ENCODE measurements at regions not wholly inside any gene's neighbourhood (a gene's known extent, or its start where the extent isn't known, plus 50 kb on each side); places are given as distances from the start of the nearest gene placed in this dataset.

DNA sequence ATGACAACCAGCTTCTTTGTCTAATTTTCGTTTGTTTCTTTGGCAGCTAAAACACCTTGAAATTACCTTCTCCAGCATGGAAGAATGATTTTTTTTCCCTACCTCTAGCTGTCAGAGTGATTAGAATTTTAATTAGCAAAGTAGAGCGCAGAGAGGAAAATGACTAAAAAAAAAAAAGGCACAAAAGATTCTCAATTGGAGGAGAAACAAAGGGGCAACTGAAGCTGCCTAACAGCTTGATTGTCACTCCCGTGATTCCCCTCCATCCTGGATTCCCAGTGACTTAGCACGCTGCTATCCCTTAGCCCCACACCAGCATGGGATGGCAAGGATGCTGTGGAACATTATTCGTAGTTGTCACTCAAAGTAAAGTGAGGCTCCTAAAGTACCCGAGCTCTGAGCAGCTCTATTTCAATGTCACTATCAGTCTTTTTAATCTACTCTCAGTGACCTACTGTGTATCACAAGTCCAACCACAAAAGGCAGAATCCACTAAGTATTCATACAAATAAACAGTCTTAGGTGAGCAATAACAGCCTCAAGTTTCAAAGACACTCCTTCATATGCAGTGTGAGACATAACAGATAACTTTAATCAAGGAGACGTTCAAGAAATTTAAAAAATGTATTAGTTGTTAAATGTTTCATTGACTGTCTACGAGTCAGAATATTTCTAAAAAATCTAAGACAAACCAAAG lies 710.0 kb upstream of the GRAMD2B start:
- no peaks in the 10 kb centered on the region for H3K9me3 ChIP-seq
- H3K4me3 ChIP-seq (replicated peaks in 1 of 3): no peak overlapping the region
- no peak overlapping the region for H3K27ac ChIP-seq
- TF ChIP-seq, protein P1, sequence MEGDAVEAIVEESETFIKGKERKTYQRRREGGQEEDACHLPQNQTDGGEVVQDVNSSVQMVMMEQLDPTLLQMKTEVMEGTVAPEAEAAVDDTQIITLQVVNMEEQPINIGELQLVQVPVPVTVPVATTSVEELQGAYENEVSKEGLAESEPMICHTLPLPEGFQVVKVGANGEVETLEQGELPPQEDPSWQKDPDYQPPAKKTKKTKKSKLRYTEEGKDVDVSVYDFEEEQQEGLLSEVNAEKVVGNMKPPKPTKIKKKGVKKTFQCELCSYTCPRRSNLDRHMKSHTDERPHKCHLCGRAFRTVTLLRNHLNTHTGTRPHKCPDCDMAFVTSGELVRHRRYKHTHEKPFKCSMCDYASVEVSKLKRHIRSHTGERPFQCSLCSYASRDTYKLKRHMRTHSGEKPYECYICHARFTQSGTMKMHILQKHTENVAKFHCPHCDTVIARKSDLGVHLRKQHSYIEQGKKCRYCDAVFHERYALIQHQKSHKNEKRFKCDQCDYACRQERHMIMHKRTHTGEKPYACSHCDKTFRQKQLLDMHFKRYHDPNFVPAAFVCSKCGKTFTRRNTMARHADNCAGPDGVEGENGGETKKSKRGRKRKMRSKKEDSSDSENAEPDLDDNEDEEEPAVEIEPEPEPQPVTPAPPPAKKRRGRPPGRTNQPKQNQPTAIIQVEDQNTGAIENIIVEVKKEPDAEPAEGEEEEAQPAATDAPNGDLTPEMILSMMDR (IDR thresholded peaks at IDR 0.05): no peak
- TF ChIP-seq POLR2A (IDR thresholded peaks at IDR 0.05): no peak
- H3K36me3 ChIP-seq: no peaks in the 10 kb centered on the region
- WGBS, 2 donors: 79 to 85% methylated on average over 8 of the region's 8 CpGs
- intact Hi-C loops (cut with DNase I): no loop called here
- DNase-seq: no peak
- H3K27me3 ChIP-seq: no peaks in the 10 kb centered on the region
- no peaks in the 10 kb centered on the region for H3K4me1 ChIP-seq

- 93 to 95% methylated on average over 2 of the region's 2 CpGs for WGBS, 2 donors
- no peak overlapping the region for H3K4me3 ChIP-seq (replicated peaks in 1 of 3)
- H3K4me1 ChIP-seq: no peaks in the 10 kb centered on the region
- H3K27me3 ChIP-seq: no peaks in the 10 kb centered on the region
- no peaks in the 10 kb centered on the region for H3K36me3 ChIP-seq
- no peak for DNase-seq
- H3K9me3 ChIP-seq: no peaks in the 10 kb centered on the region
- H3K27ac ChIP-seq: no peak overlapping the region
- TF ChIP-seq, protein P1 (IDR thresholded peaks at IDR 0.05): no peak
- TF ChIP-seq POLR2A (IDR thresholded peaks at IDR 0.05): no peak
- intact Hi-C loops (cut with DNase I): no loop called here
Measured at GRCh38 chr5:125715216-125715615, 708.0 kb upstream of the GRAMD2B start.

- intact Hi-C loops (cut with DNase I): no loop called here
- H3K4me3 ChIP-seq (replicated peaks in 1 of 3): no peak overlapping the region
- H3K9me3 ChIP-seq: no peaks in the 10 kb centered on the region
- no peak for DNase-seq
- no peaks in the 10 kb centered on the region for H3K27me3 ChIP-seq
- no peak overlapping the region for H3K27ac ChIP-seq
- H3K4me1 ChIP-seq: no peaks in the 10 kb centered on the region
- TF ChIP-seq, protein P1 (IDR thresholded peaks at IDR 0.05): no peak
- TF ChIP-seq POLR2A (IDR thresholded peaks at IDR 0.05): no peak
- H3K36me3 ChIP-seq: no peaks in the 10 kb centered on the region
Measured at GRCh38 chr5:125717209-125717608, 706.0 kb upstream of the GRAMD2B start.

DNA sequence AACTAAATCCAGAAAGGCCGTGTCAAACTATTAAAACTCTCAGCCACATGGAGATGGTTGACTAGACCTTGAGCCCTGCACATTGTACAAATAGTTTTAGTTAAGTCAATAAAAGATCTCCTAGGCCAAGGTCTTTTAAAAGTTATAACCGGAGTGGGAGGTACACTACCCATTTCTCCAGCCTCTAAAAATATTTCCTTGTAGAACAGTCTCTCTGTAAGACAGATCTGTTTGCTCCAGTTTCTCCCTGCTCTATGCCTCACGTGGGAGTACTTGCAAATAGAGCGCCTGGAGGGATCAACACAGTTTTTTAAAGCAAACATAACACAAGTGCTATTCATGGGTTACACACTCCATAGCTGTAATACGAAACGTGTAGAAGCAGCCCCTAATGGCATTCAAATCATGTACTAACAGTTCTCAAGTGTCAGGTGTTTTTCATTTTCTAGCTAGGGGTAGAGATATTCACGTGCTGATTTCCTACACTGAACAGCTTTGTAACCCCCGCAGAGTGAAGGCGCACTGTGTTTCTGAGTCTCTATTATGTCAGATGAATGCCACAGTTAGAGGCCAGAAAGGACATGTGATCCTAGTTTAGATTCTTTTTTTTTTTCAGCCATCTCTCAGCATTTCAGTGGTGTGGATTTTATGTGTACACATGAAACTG lies 703.4 kb upstream of the GRAMD2B start:
- H3K27ac ChIP-seq: no peak overlapping the region

DNA sequence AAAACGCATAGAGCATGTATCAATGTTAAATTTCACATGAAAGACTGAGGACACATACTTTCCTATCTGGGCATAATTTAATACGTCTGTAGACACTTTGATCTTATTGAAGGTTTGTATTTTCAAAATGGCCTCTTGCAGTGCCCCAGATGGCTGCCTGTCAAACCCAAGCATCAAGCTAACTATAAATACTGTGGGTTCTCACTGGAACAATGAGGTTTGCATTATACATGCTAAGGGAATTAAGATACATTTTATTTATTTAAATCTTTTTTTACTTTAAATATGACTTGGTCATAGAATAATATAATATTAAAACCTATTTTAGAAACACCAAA lies 702.9 kb upstream of the GRAMD2B start:
- H3K27me3 ChIP-seq: no peaks in the 10 kb centered on the region
- 92 to 96% methylated on average over 2 of the region's 2 CpGs for whole genome bisulfite sequencing, 2 donors
- H3K4me1 ChIP-seq: no peaks in the 10 kb centered on the region
- intact Hi-C loops (cut with DNase I): no loop called here
- no peak for DNase-seq
- no peaks in the 10 kb centered on the region for H3K36me3 ChIP-seq
- no peak overlapping the region for H3K4me3 ChIP-seq (replicated peaks in 1 of 3)
- H3K9me3 ChIP-seq: no peaks in the 10 kb centered on the region
- no peak overlapping the region for H3K27ac ChIP-seq
- TF ChIP-seq, protein P1 (IDR thresholded peaks at IDR 0.05): no peak
- no peak for TF ChIP-seq POLR2A (IDR thresholded peaks at IDR 0.05)

More for the DNA sequence above, 703.4 kb upstream of the GRAMD2B start:
- TF ChIP-seq POLR2A (IDR thresholded peaks at IDR 0.05): no peak
- TF ChIP-seq, protein P1 (IDR thresholded peaks at IDR 0.05): no peak
- Histone ChIP-seq H3K36me3 (no peaks in the 10 kb centered on the region), H3K4me1 (no peaks in the 10 kb centered on the region), H3K4me3 (replicated peaks in 1 of 3) (no peak overlapping the region), H3K27me3 (no peaks in the 10 kb centered on the region), H3K9me3 (no peaks in the 10 kb centered on the region)
- no peak for DNase-seq
- 36 to 47% methylated on average over 9 of the region's 9 CpGs for WGBS, 2 donors
- intact Hi-C loops (cut with DNase I): no loop called here
